ENCODE measurements at regions not wholly inside any gene's neighbourhood (a gene's known extent, or its start where the extent isn't known, plus 50 kb on each side); places are given as distances from the start of the nearest gene placed in this dataset.

GRCh38 chr5:77839691-77840090 is 63.6 kb upstream of the TBCA start:
- peaks cover 10% of the 10 kb centered on the region for H3K4me1 Mint-ChIP-seq
- H3K4me1 ChIP-seq, result peaks cover 11% of the 10 kb centered on the region

GRCh38 chr5:77832938-77833337 is 56.8 kb upstream of the TBCA start:
- H3K27ac ChIP-seq, result no peak overlapping the region
- Mint-ChIP-seq H3K4me1 (peaks cover 29% of the 10 kb centered on the region), H3K27me3 (ENCODE audit: insufficient read depth, low read depth) (no peaks in the 10 kb centered on the region), H3K4me3 (no peak overlapping the region), H3K36me3 (no peaks in the 10 kb centered on the region), H3K27ac (no peak overlapping the region), H3K9me3 (no peaks in the 10 kb centered on the region)
- H3F3A ChIP-seq (ENCODE audit: low read depth), result no peaks in the 10 kb centered on the region
- DNase-seq (ENCODE audit: low spot score), result no peak
- peaks cover 59% of the 10 kb centered on the region for H3K27me3 ChIP-seq
- no peaks in the 10 kb centered on the region for H3K9me3 ChIP-seq (ENCODE audit: low read depth)
- no peaks in the 10 kb centered on the region for H3K36me3 ChIP-seq
- no peak overlapping the region for H2AFZ ChIP-seq (replicated peaks)
- no peaks in the 10 kb centered on the region for H4K20me1 ChIP-seq (ENCODE audit: low read depth)
- TF ChIP-seq CTCF (IDR thresholded peaks at IDR 0.05) (no peak), EZH2phosphoT487 (IDR thresholded peaks at IDR 0.05) (no peak), EZH2 (IDR thresholded peaks at IDR 0.05) (no peak)
- no peak overlapping the region for H3K4me3 ChIP-seq
- H3K4me1 ChIP-seq, result no peaks in the 10 kb centered on the region
- H3K79me2 ChIP-seq (ENCODE audit: low read depth), result no peaks in the 10 kb centered on the region
- H3K9ac ChIP-seq, result no peak overlapping the region
- no peak overlapping the region for H3K4me2 ChIP-seq

More at GRCh38 chr5:77839691-77840090, 63.6 kb upstream of the TBCA start:
- no peak overlapping the region for H3K9ac ChIP-seq
- no peak overlapping the region for H3K27ac ChIP-seq
- TF ChIP-seq EZH2 (IDR thresholded peaks at IDR 0.05) (no peak), CTCF (IDR thresholded peaks at IDR 0.05) (no peak), EZH2phosphoT487 (IDR thresholded peaks at IDR 0.05) (no peak)
- Mint-ChIP-seq H3K9me3 (peaks cover 6% of the 10 kb centered on the region), H3K4me3 (no peak overlapping the region), H3K27me3 (ENCODE audit: insufficient read depth, low read depth) (peaks cover 12% of the 10 kb centered on the region), H3K27ac (no peak overlapping the region), H3K36me3 (no peaks in the 10 kb centered on the region)
- peaks cover 13% of the 10 kb centered on the region for H4K20me1 ChIP-seq (ENCODE audit: low read depth)
- H3K4me2 ChIP-seq, result no peak overlapping the region
- no peaks in the 10 kb centered on the region for H3K79me2 ChIP-seq (ENCODE audit: low read depth)
- peaks cover 8% of the 10 kb centered on the region for H3F3A ChIP-seq (ENCODE audit: low read depth)
- H3K36me3 ChIP-seq, result no peaks in the 10 kb centered on the region
- DNase-seq (ENCODE audit: low spot score), result no peak
- H2AFZ ChIP-seq (replicated peaks), result no peak overlapping the region
- H3K9me3 ChIP-seq (ENCODE audit: low read depth), result no peaks in the 10 kb centered on the region
- no peak overlapping the region for H3K4me3 ChIP-seq
- H3K27me3 ChIP-seq, result peaks cover 90% of the 10 kb centered on the region

GRCh38 chr5:77832166-77832770 is 56.1 kb upstream of the TBCA start:
- Histone ChIP-seq H3K4me1 (no peaks in the 10 kb centered on the region), H3K36me3 (no peaks in the 10 kb centered on the region), H3K4me3 (no peak overlapping the region), H4K20me1 (ENCODE audit: low read depth) (no peaks in the 10 kb centered on the region), H3K9me3 (ENCODE audit: low read depth) (no peaks in the 10 kb centered on the region), H2AFZ (replicated peaks) (no peak overlapping the region), H3K4me2 (no peak overlapping the region), H3K9ac (no peak overlapping the region), H3F3A (ENCODE audit: low read depth) (no peaks in the 10 kb centered on the region), H3K79me2 (ENCODE audit: low read depth) (no peaks in the 10 kb centered on the region), H3K27ac (no peak overlapping the region), H3K27me3 (peaks cover 53% of the 10 kb centered on the region)
- Mint-ChIP-seq H3K4me1 (peaks cover 32% of the 10 kb centered on the region), H3K4me3 (no peak overlapping the region), H3K27me3 (ENCODE audit: insufficient read depth, low read depth) (no peaks in the 10 kb centered on the region), H3K36me3 (no peaks in the 10 kb centered on the region), H3K27ac (no peak overlapping the region), H3K9me3 (no peaks in the 10 kb centered on the region)
- no peak for DNase-seq (ENCODE audit: low spot score)
- TF ChIP-seq EZH2phosphoT487 (IDR thresholded peaks at IDR 0.05), result no peak
- no peak for TF ChIP-seq EZH2 (IDR thresholded peaks at IDR 0.05)
- no peak for TF ChIP-seq CTCF (IDR thresholded peaks at IDR 0.05)
